GM23338 (cell line): ENCODE measurements at regions not wholly inside any gene's neighbourhood (a gene's known extent, or its start where the extent isn't known, plus 50 kb on each side); places are given as distances from the start of the nearest gene placed in this dataset.

Experiments
- CTCF ChIP-seq, 2 experiments: fragments of 200-600 bp in 1 of 2; sonication (generic) in 1 of 2; conservative IDR thresholded peaks; 2 replicates each; pipeline versions ENCODE4 v1.5.1 to v1.6.1; 2016 to 2017; ENCODE audit warnings: antibody characterized with exemption in 2 of 2, low read depth in 2 of 2, mild to moderate bottlenecking in 2 of 2, moderate library complexity in 1 of 2
- EZH2phosphoT487 ChIP-seq: fragments of 200-600 bp; sonication (generic); IDR thresholded peaks from one replicate; pipeline ENCODE4 v1.8.1; 2018; ENCODE audit warnings: antibody characterized with exemption; ENCODE audit not compliant: unreplicated experiment

GRCh38 chr6:168188369-168189199 lies 109.6 kb upstream of the FRMD1 start:
- no peak for TF ChIP-seq CTCF (conservative IDR thresholded peaks at IDR 0.05; ENCODE audit: low read depth in 2 of 2)
- no peak for TF ChIP-seq EZH2phosphoT487
